ENCODE measurements at regions not wholly inside any gene's neighbourhood (a gene's known extent, or its start where the extent isn't known, plus 50 kb on each side); places are given as distances from the start of the nearest gene placed in this dataset.
A peak's percentile ranks its signal among the peaks of the same experiment; 100 is the strongest.

- no peak overlapping the region for H3K4me3 ChIP-seq (ENCODE audit: low read depth, low read length)
- no peak for DNase-seq (ENCODE audit: low read depth)
- TF ChIP-seq, protein P1, sequence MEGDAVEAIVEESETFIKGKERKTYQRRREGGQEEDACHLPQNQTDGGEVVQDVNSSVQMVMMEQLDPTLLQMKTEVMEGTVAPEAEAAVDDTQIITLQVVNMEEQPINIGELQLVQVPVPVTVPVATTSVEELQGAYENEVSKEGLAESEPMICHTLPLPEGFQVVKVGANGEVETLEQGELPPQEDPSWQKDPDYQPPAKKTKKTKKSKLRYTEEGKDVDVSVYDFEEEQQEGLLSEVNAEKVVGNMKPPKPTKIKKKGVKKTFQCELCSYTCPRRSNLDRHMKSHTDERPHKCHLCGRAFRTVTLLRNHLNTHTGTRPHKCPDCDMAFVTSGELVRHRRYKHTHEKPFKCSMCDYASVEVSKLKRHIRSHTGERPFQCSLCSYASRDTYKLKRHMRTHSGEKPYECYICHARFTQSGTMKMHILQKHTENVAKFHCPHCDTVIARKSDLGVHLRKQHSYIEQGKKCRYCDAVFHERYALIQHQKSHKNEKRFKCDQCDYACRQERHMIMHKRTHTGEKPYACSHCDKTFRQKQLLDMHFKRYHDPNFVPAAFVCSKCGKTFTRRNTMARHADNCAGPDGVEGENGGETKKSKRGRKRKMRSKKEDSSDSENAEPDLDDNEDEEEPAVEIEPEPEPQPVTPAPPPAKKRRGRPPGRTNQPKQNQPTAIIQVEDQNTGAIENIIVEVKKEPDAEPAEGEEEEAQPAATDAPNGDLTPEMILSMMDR (IDR thresholded peaks at IDR 0.05; ENCODE audit: insufficient read depth, low read depth, low read length, missing control alignments): no peak
Measured at GRCh38 chr1:5598824-5599395, 393.3 kb downstream of the NPHP4 start.

DNA sequence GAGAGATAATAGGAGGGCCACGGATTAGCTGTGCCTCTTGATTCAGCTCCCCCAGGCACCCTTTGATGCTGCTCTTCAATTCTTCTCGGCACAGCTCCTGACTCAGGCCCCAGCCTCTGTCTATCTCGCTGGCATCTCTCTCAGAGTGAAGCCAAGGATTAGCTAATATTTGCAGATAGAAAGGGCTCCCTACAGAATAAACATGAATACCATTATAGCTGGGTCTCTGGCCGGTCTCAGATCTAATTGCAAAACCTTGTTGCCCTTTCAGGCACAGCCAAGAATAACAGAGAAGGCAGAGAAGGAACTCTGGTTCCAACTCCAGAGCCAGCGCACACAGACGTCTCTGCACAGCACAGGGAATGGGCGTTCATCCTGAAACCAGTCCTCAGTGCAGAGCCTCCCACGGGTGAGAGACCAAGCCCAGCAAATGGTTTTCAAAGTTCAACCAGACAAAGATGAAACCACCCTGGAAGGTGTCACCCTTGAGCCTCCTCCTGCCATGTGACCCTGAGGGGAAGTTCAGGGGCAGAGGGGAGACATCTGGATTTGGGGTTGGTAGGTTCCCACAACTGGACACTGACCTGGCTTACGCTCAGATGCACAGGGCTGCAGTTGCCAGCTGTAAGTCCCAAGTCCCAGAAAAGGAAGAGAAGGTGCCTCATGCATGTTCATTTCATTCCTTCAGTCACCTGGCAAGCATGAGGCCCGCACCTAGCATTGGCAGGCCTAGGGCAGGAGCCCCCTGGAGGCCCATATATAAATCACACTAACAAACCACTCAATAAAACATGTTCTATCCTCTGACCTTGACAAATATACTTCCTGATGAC, 394.0 kb downstream of the NPHP4 start:
- TF ChIP-seq, protein P1 (IDR thresholded peaks at IDR 0.05; ENCODE audit: insufficient read depth, low read depth, low read length, missing control alignments): peak; percentile 6
- no peak overlapping the region for H3K4me3 ChIP-seq (ENCODE audit: low read depth, low read length)
- no peak for DNase-seq (ENCODE audit: low read depth)

- no peak overlapping the region for H3K4me3 ChIP-seq (ENCODE audit: low read depth, low read length)
- DNase-seq (ENCODE audit: low read depth): no peak
- TF ChIP-seq, protein P1 (IDR thresholded peaks at IDR 0.05; ENCODE audit: insufficient read depth, low read depth, low read length, missing control alignments): no peak
Measured at GRCh38 chr1:5597171-5597850, 394.9 kb downstream of the NPHP4 start.

DNA sequence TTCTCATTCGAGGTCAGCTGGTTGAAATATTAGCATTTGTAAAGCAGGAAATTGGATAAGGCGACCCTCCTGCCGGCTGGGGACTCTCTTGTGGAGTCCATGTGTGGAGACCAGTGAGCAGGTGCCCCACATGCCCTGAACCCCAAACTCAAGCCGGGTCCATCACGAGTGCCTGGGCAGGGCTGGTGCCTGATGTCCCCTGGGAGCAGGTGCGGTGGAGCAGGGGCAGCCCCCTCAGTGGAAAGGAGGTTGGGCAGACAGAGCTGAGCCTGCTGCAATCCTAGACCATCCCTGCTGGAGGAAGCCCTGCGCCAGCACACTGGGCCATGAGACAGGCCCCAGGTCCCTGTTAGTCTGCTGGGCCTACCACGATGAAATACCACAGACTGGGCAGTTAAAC, 395.6 kb downstream of the NPHP4 start:
- H3K4me3 ChIP-seq (ENCODE audit: low read depth, low read length): no peak overlapping the region
- DNase-seq (ENCODE audit: low read depth): no peak
- TF ChIP-seq, protein P1 (IDR thresholded peaks at IDR 0.05; ENCODE audit: insufficient read depth, low read depth, low read length, missing control alignments): no peak

- TF ChIP-seq, protein P1 (IDR thresholded peaks at IDR 0.05; ENCODE audit: insufficient read depth, low read depth, low read length, missing control alignments): no peak
- no peak overlapping the region for H3K4me3 ChIP-seq (ENCODE audit: low read depth, low read length)
- DNase-seq (ENCODE audit: low read depth): no peak
Measured at GRCh38 chr1:5595531-5596170, 396.6 kb downstream of the NPHP4 start.

DNA sequence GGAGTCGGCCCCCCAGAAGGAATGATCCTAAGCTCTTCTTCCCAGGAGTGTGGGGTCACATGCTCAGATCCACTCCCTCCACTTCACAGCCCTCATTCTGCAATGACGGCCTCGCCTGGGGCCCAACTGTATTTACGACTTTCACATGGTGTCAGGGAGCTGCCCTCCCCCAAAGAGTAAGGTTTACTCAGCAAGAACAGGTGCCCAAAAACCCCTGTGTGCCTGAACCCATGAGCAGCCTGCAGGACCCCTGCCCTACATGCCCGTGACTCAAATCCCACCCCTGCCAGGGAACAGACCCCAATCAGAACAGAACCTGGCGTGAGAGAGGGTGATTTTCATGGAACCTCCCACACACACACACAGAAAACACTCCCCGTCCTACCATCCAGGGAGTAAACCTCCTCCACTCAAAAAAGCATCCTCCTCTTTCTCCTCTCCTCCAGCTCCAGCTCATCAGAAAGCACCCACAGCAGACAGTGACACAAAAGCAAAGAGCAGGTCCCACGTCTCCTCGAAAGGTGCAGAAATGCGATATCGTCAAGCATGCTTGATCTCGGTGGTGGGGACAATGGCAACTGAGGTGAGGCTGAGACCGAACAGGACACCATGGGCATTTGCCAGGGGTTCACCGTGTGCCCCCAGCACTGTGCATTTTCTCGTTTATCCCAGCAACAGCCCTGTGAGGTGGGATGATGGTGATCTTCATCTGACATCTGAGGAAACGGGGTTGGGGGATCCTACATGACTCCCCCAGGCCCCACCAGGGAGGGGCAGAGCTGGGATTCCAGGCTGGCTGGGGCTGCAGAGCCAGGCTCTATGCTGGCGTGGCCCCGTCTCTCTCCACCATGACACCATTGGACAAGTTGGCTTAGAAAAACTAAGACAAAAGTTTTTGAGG, 397.9 kb downstream of the NPHP4 start:
- TF ChIP-seq, protein P1 (IDR thresholded peaks at IDR 0.05; ENCODE audit: insufficient read depth, low read depth, low read length, missing control alignments): no peak
- no peak for DNase-seq (ENCODE audit: low read depth)
- H3K4me3 ChIP-seq (ENCODE audit: low read depth, low read length): no peak overlapping the region

All from GM12865 (cell line).